ENCODE measurements at regions not wholly inside any gene's neighbourhood (a gene's known extent, or its start where the extent isn't known, plus 50 kb on each side); places are given as distances from the start of the nearest gene placed in this dataset.

GRCh38 chr4:153900426-153900825 lies 111.5 kb upstream of the SFRP2 start:
- no peak overlapping the region for H3K9ac ChIP-seq (ENCODE audit: low read length)
- Mint-ChIP-seq H3K4me3 (ENCODE audit: unreplicated experiment) (no peak overlapping the region), H3K27me3 (ENCODE audit: low read depth, unreplicated experiment) (peaks cover 7% of the 10 kb centered on the region), H3K27ac (ENCODE audit: unreplicated experiment) (no peak overlapping the region), H3K36me3 (ENCODE audit: low read depth, unreplicated experiment) (no peaks in the 10 kb centered on the region), H3K9me3 (ENCODE audit: unreplicated experiment) (no peaks in the 10 kb centered on the region), H3K4me1 (ENCODE audit: low read depth, unreplicated experiment) (no peaks in the 10 kb centered on the region)
- H3K4me1 ChIP-seq (ENCODE audit: insufficient read depth, low read length) = no peaks in the 10 kb centered on the region
- no peaks in the 10 kb centered on the region for H3K27me3 ChIP-seq (ENCODE audit: insufficient read depth, low read length)
- H3K79me2 ChIP-seq (ENCODE audit: insufficient read depth, low read length) = no peaks in the 10 kb centered on the region
- no peaks in the 10 kb centered on the region for H3K36me3 ChIP-seq (ENCODE audit: insufficient read depth, low read length)
- H3K9me3 ChIP-seq (ENCODE audit: insufficient read depth, low read depth, low read length) = no peaks in the 10 kb centered on the region
- H4K20me1 ChIP-seq (ENCODE audit: insufficient read depth, low read length) = no peaks in the 10 kb centered on the region
- no peak overlapping the region for H3K4me3 ChIP-seq (ENCODE audit: insufficient read depth, low read depth, low read length)
- no peak for TF ChIP-seq CTCF (IDR thresholded peaks at IDR 0.05; ENCODE audit: insufficient read depth, low read depth, low read length)
- no peak for TF ChIP-seq EZH2 (IDR thresholded peaks at IDR 0.05; ENCODE audit: insufficient read depth, low read length)
- FAIRE-seq (no peak), DNase-seq (ENCODE audit: low read depth) (no peak)
- H3K27ac ChIP-seq (ENCODE audit: low read depth, low read length) = no peak overlapping the region
- H2AFZ ChIP-seq (ENCODE audit: low read depth, low read length) = no peak overlapping the region
- no peak overlapping the region for H3K4me2 ChIP-seq (ENCODE audit: low read length)

- Mint-ChIP-seq H3K9me3 (ENCODE audit: unreplicated experiment) (peaks cover 2% of the 10 kb centered on the region), H3K36me3 (ENCODE audit: low read depth, unreplicated experiment) (no peaks in the 10 kb centered on the region), H3K4me3 (ENCODE audit: unreplicated experiment) (no peak overlapping the region), H3K4me1 (ENCODE audit: low read depth, unreplicated experiment) (peaks cover 5% of the 10 kb centered on the region), H3K27me3 (ENCODE audit: low read depth, unreplicated experiment) (no peaks in the 10 kb centered on the region), H3K27ac (ENCODE audit: unreplicated experiment) (no peak overlapping the region)
- Histone ChIP-seq H3K9me3 (ENCODE audit: insufficient read depth, low read depth, low read length) (no peaks in the 10 kb centered on the region), H3K4me3 (ENCODE audit: insufficient read depth, low read depth, low read length) (no peak overlapping the region), H3K4me2 (ENCODE audit: low read length) (no peak overlapping the region), H3K4me1 (ENCODE audit: insufficient read depth, low read length) (no peaks in the 10 kb centered on the region), H3K27ac (ENCODE audit: low read depth, low read length) (no peak overlapping the region), H4K20me1 (ENCODE audit: insufficient read depth, low read length) (no peaks in the 10 kb centered on the region), H3K9ac (ENCODE audit: low read length) (no peak overlapping the region), H2AFZ (ENCODE audit: low read depth, low read length) (no peak overlapping the region), H3K27me3 (ENCODE audit: insufficient read depth, low read length) (no peaks in the 10 kb centered on the region), H3K36me3 (ENCODE audit: insufficient read depth, low read length) (no peaks in the 10 kb centered on the region), H3K79me2 (ENCODE audit: insufficient read depth, low read length) (no peaks in the 10 kb centered on the region)
- no peak for DNase-seq (ENCODE audit: low read depth)
- TF ChIP-seq CTCF (IDR thresholded peaks at IDR 0.05; ENCODE audit: insufficient read depth, low read depth, low read length) (no peak), EZH2 (IDR thresholded peaks at IDR 0.05; ENCODE audit: insufficient read depth, low read length) (no peak)
- no peak for FAIRE-seq
These were observed 101.9 kb upstream of the SFRP2 start for GRCh38 chr4:153890761-153891160.

- H3K27me3 Mint-ChIP-seq (ENCODE audit: low read depth, unreplicated experiment) = no peaks in the 10 kb centered on the region
- Histone ChIP-seq H3K36me3 (ENCODE audit: insufficient read depth, low read length) (no peaks in the 10 kb centered on the region), H3K4me3 (ENCODE audit: insufficient read depth, low read depth, low read length) (no peak overlapping the region), H4K20me1 (ENCODE audit: insufficient read depth, low read length) (no peaks in the 10 kb centered on the region), H3K9ac (ENCODE audit: low read length) (no peak overlapping the region), H3K4me1 (ENCODE audit: insufficient read depth, low read length) (no peaks in the 10 kb centered on the region), H2AFZ (ENCODE audit: low read depth, low read length) (no peak overlapping the region), H3K9me3 (ENCODE audit: insufficient read depth, low read depth, low read length) (no peaks in the 10 kb centered on the region), H3K4me2 (ENCODE audit: low read length) (no peak overlapping the region), H3K27ac (ENCODE audit: low read depth, low read length) (no peak overlapping the region), H3K79me2 (ENCODE audit: insufficient read depth, low read length) (no peaks in the 10 kb centered on the region), H3K27me3 (ENCODE audit: insufficient read depth, low read length) (no peaks in the 10 kb centered on the region)
- DNase-seq (ENCODE audit: low read depth) = no peak
- TF ChIP-seq CTCF (IDR thresholded peaks at IDR 0.05; ENCODE audit: insufficient read depth, low read depth, low read length) = no peak
- TF ChIP-seq EZH2 (IDR thresholded peaks at IDR 0.05; ENCODE audit: insufficient read depth, low read length) = no peak
- no peak for FAIRE-seq
- peaks cover 5% of the 10 kb centered on the region for H3K4me1 Mint-ChIP-seq (ENCODE audit: low read depth, unreplicated experiment)
- H3K36me3 Mint-ChIP-seq (ENCODE audit: low read depth, unreplicated experiment) = no peaks in the 10 kb centered on the region
- no peak overlapping the region for H3K4me3 Mint-ChIP-seq (ENCODE audit: unreplicated experiment)
- H3K27ac Mint-ChIP-seq (ENCODE audit: unreplicated experiment) = no peak overlapping the region
- H3K9me3 Mint-ChIP-seq (ENCODE audit: unreplicated experiment) = peaks cover 8% of the 10 kb centered on the region
These were observed 98.3 kb upstream of the SFRP2 start for GRCh38 chr4:153887217-153887616.
